ENCODE measurements at regions not wholly inside any gene's neighbourhood (a gene's known extent, or its start where the extent isn't known, plus 50 kb on each side); places are given as distances from the start of the nearest gene placed in this dataset.
A peak's percentile ranks its signal among the peaks of the same experiment; 100 is the strongest.

DNA sequence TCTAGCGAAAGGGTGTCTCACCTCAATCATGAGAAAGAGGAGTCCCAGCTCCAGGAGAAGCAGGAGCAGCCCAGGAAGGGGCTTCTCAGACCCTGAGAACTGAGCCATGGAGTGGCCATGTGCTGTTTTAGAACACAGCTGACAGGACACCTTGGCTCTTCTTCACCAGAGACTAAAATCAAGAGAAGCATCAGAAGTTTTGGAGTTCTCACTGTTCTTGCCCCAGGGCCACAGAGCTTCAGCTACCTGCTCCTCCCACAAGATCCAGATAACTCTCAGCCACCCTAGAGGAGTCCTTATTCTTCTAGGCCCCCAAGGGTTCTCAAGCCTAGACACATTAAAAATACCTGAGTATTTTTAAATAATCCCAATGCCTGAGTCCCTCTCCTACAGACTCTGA, 99.6 kb upstream of the ATP8B1 start (continued):
- TF ChIP-seq, protein P1, sequence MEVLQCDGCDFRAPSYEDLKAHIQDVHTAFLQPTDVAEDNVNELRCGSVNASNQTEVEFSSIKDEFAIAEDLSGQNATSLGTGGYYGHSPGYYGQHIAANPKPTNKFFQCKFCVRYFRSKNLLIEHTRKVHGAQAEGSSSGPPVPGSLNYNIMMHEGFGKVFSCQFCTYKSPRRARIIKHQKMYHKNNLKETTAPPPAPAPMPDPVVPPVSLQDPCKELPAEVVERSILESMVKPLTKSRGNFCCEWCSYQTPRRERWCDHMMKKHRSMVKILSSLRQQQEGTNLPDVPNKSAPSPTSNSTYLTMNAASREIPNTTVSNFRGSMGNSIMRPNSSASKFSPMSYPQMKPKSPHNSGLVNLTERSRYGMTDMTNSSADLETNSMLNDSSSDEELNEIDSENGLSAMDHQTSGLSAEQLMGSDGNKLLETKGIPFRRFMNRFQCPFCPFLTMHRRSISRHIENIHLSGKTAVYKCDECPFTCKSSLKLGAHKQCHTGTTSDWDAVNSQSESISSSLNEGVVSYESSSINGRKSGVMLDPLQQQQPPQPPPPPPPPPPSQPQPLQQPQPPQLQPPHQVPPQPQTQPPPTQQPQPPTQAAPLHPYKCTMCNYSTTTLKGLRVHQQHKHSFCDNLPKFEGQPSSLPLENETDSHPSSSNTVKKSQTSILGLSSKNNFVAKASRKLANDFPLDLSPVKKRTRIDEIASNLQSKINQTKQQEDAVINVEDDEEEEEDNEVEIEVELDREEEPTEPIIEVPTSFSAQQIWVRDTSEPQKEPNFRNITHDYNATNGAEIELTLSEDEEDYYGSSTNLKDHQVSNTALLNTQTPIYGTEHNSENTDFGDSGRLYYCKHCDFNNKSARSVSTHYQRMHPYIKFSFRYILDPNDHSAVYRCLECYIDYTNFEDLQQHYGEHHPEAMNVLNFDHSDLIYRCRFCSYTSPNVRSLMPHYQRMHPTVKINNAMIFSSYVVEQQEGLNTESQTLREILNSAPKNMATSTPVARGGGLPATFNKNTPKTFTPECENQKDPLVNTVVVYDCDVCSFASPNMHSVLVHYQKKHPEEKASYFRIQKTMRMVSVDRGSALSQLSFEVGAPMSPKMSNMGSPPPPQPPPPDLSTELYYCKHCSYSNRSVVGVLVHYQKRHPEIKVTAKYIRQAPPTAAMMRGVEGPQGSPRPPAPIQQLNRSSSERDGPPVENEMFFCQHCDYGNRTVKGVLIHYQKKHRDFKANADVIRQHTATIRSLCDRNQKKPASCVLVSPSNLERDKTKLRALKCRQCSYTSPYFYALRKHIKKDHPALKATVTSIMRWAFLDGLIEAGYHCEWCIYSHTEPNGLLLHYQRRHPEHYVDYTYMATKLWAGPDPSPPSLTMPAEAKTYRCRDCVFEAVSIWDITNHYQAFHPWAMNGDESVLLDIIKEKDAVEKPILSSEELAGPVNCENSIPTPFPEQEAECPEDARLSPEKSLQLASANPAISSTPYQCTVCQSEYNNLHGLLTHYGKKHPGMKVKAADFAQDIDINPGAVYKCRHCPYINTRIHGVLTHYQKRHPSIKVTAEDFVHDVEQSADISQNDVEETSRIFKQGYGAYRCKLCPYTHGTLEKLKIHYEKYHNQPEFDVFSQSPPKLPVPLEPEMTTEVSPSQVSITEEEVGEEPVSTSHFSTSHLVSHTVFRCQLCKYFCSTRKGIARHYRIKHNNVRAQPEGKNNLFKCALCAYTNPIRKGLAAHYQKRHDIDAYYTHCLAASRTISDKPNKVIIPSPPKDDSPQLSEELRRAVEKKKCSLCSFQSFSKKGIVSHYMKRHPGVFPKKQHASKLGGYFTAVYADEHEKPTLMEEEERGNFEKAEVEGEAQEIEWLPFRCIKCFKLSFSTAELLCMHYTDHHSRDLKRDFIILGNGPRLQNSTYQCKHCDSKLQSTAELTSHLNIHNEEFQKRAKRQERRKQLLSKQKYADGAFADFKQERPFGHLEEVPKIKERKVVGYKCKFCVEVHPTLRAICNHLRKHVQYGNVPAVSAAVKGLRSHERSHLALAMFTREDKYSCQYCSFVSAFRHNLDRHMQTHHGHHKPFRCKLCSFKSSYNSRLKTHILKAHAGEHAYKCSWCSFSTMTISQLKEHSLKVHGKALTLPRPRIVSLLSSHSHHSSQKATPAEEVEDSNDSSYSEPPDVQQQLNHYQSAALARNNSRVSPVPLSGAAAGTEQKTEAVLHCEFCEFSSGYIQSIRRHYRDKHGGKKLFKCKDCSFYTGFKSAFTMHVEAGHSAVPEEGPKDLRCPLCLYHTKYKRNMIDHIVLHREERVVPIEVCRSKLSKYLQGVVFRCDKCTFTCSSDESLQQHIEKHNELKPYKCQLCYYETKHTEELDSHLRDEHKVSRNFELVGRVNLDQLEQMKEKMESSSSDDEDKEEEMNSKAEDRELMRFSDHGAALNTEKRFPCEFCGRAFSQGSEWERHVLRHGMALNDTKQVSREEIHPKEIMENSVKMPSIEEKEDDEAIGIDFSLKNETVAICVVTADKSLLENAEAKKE (CRISPR knock-in tag; IDR thresholded peaks at IDR 0.05) = no peak
- no peak for TF ChIP-seq POLR2AphosphoS5 (IDR thresholded peaks at IDR 0.05; ENCODE audit: low read depth)

DNA sequence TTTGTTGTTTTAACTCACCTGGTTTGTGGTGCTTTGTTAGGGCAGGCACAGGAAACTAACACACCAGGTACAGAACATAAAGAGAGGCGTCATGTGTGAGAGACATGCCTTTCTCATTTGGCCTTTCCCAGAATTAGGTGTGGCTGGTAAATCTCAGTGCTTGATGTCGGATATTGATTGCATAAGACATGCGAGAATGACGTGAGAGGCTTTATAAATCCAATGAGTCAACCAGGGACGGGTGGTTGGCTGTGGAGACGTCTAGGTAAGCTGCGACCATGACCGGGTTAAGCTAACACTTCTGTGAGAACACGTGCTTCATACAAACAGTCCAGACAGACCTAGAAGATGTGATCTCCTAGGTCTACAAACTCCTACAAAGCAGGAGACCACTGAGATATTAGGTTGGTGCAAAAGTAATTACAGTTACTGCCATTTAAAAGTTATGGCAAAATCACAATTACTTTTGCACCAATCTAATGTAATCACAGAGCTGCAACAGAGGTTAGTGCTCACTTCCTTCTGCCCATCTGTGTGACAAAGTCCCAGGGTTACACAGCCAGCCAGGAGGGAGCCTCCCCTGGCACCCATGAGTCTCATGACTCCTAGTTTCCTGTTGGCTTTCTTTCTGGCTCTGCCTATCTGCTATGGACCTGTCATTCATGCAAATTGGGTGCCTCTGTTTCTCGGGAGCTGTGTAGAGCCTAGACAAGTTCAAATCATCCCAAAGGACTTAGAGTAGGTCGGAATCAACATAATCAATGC, 98.9 kb upstream of the ATP8B1 start:
- Mint-ChIP-seq H3K27me3 (ENCODE audit: insufficient read depth, low read depth, poor library complexity) (peaks cover 4% of the 10 kb centered on the region), H3K27ac (no peak overlapping the region), H3K4me1 (peaks cover 6% of the 10 kb centered on the region), H3K4me3 (no peak overlapping the region), H3K9me3 (no peaks in the 10 kb centered on the region), H3K36me3 (ENCODE audit: low read depth) (no peaks in the 10 kb centered on the region)
- Histone ChIP-seq H3K36me3 (ENCODE audit: insufficient read depth) (no peaks in the 10 kb centered on the region), H2AFZ (peak overlapping the region; percentile 23; the same call in 1 of the 2 replicates), H3K4me3 (no peak overlapping the region), H3K27me3 (ENCODE audit: insufficient read depth) (no peaks in the 10 kb centered on the region), H3K9me2 (ENCODE audit: insufficient read depth) (no peaks in the 10 kb centered on the region), H3F3A (replicated peaks; ENCODE audit: low read depth) (no peaks in the 10 kb centered on the region), H3K4me2 (no peak overlapping the region), H3K27ac (ENCODE audit: low read depth) (no peak overlapping the region), H3K4me1 (ENCODE audit: insufficient read depth) (peaks cover under 1% of the 10 kb centered on the region), H3K79me2 (replicated peaks; ENCODE audit: insufficient read depth) (no peaks in the 10 kb centered on the region), H4K20me1 (replicated peaks; ENCODE audit: insufficient read depth) (no peaks in the 10 kb centered on the region)
- peak; percentile 10 for DNase-seq (ENCODE audit: low spot score)
- no peak for ATAC-seq
- TF ChIP-seq STAT1 (IDR thresholded peaks at IDR 0.05; ENCODE audit: unreplicated experiment) (no peak), EZH2phosphoT487 (IDR thresholded peaks at IDR 0.05; ENCODE audit: unreplicated experiment) (no peak), NANOG (IDR thresholded peaks at IDR 0.05; ENCODE audit: borderline replicate concordance) (no peak), CREB1 (CRISPR knock-in tag; IDR thresholded peaks at IDR 0.05; ENCODE audit: low read depth) (no peak), EZH2 (IDR thresholded peaks at IDR 0.05; ENCODE audit: low read depth, unreplicated experiment) (no peak)
- TF ChIP-seq, protein P1 (CRISPR knock-in tag; IDR thresholded peaks at IDR 0.05) = no peak
